Left renal pelvis (tissue), 4 donors: ENCODE measurements at regions not wholly inside any gene's neighbourhood (a gene's known extent, or its start where the extent isn't known, plus 50 kb on each side); places are given as distances from the start of the nearest gene placed in this dataset.

Source experiments
- DNase-seq, 4 donors: peaks; one replicate each; pipeline ENCODE4 v3.0.0-alpha.2; 2013; ENCODE audit warnings: low read depth in 4 of 4, low spot score in 3 of 4

DNA sequence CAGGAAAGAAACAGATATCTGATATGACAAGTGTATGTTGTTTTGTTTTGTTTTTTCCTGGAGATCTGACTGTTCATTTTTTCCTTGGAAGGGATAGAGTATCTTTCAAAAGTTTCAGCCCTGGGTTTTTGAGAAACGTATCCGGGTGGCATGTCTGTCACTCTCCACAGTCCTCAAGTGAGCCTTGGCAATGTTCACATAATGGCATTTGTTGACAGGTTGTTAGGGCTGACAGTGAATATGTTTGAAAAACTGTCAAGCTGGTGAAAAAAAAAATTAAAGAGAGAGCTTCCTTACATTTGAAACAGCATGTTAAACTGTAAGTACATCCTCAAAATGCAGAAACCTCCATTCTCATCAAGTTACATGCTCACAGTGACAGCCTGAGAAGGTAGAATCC, 113.0 kb upstream of the DYNLRB2 start:
- no peak for DNase-seq

DNA sequence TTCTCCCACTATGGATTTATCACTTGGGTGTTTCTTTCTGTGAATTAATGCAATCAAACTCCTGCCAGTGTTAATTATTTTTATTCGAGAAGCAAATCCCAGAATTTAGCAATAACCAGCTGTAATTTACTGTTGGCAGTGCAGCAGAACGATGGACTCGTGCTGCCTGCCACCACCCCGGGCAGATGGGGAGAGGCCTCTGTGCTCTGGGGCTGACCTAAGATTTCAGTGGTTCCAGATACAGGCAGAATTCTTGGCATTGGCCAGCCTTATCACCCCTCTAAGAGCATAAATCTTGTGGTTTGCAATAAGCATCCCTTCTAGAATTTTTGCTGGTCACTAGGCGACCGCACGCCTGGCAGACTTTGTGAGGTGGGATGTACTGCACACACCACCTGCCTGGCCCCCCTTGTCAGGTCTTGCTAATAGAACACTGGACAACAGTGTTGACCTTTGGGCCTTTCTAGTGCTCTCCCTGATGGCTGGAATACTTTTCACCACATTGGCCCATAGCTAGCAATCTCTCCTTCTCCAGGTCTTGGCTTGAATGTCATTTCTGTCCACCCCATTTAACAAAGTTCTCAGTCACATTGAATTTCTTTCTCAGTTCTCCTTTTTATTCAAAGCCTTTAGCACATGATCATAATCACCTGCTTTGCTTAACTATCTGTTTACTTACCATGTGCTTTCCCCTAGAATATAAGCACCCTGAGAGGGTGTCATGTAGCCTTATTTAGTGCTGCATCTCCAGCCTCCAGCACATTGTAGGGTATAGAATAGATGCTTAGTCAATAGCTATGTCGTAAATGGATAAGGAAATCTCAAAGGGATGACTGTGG, 122.1 kb upstream of the DYNLRB2 start:
- no peak for DNase-seq

DNA sequence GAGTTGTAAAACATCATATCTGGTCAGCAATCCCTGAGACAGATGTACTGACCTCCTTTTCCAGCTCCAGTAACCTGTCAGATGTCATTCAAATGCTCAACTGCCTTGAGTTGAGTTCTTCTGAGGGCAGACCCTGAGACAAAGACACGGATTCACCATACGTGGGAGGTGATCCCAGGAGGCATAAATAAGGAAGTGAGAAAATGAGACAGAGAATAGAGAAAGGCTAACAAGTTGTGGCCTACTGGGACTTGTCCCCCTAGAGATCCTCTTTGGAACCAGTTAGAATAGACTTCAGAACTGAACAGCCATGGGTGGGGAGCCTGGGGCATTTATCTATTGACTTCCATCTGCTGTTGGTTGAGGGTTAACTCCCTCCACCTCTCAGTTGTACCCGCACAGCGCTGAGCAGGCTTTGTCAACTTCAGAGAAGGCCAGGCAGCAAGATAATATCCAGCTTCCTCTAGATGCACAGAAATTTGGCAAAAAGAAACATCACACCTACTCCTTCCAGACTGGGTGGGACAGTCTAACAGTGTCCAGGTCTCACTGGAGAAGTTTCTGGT, 123.0 kb upstream of the DYNLRB2 start:
- no peak for DNase-seq

DNA sequence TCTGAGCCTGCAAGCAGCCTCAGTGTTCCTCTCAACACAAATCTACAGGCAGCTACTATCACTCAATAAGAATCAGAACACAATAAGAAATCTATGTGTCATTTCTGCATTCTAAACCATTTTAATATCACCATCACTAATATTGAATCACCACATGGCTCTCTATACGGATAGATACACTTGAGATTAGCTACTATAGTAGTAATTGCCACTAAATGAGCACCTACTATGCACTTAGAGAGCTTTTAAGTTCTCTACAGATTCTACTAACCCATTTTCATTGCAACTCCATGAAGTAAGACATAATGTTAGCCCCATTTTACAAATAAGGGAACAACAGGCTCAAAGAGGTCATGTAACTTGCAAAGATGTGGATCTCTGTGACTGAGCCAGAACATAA, 132.8 kb upstream of the DYNLRB2 start:
- DNase-seq: no peak

DNA sequence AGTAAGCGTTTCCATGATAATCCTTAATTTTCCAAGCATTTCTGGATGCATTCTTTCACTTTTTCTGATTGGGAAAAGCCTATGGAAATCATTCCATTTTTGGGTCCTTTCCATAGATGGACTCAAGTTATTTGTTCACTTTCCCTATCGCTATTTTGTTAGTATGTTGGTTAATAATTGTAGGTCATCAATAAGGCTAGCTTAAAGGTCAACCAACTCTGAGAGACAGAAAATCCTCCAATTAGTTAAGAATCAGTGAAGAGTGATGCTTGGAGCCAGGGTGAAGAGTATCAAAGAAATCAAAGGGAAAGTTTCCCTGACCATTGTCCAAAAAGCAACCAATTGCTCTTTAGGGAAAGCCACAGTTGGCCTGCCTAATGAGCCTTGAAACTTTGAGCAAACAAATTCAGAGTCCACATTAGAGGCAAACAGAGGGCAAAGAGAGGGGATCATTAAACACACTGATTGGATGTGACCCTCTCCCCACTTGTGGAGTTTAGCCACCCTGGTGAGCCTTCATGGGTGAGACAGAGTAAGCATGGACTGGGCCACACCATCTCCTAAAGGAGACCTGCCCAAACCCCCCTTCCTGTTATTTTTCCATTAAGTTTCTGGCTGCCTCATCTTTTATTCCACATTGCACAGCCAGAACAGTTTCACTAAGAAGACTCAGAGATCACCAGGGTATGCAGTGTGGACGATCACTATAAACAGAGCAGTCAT, 133.4 kb upstream of the DYNLRB2 start:
- peak in 3 of 4 donors; percentile 43 to 64 (median 45) for DNase-seq

DNA sequence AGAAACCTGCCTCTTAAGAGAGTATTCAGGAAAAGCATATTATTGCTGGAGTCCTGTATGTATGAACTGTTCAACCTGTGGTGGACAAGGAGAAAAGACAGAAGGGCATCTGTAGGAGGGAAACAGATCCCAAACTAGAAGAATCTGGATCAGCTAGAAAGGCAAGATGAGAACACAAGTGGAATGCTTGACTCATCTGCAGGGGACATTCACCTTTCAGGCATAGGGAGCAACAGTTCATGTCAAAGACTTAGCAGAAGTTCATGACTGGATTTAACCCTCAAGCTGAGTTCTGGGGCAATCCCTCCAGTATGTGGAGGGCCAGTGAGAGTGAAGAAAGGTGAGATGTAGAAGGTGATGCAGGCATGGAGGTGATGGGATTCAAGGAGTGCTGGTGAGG, 135.9 kb upstream of the DYNLRB2 start:
- DNase-seq: no peak

DNA sequence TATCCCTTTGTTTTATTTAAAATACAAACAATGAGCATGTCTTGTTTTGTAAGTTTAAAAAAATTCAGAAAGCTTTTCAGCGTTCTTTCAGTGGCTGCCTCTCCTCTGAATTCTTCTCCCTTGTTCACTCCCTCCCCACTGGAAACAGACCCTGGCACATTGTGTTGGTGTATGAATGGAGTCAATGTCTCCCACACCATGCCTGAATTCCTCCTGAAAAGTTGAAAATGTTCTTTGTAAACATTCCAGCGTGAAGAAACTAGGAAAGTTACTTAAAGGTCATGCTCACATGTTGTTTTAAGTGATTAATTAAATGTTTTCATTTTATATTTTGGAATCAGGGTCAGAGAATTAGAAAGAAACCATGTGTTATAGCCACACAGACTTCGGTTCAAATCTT, 136.9 kb upstream of the DYNLRB2 start:
- DNase-seq: no peak

DNA sequence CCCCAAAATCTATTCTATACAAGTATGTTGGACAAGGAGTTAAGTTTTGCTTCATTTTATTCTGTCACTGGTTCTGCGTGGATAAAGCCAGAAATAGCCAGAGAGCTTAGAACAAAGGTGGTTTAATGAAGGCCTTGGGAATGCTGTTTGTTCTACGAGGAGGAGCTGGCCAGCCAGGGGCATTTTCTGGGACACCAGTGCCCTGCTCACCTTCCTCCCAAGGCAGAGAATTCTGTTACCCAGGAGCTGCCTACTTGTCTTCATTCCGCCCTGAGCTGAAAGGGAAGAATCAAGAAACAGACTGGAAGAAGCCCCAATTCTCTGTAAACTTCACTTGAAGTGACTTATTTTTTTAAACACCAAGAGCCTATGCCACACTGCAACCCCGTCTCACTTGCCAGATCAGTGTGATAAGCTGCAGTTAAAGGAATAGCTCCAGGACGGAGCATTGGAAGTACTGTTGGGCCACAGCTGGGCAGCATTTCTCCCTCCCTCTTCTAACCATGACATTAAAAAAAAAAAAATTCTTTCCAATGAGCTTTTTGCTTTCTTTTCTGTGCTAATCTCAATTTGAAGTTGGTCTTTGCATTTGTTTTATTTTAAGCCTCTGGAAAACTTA, 149.8 kb upstream of the DYNLRB2 start:
- no peak for DNase-seq

DNA sequence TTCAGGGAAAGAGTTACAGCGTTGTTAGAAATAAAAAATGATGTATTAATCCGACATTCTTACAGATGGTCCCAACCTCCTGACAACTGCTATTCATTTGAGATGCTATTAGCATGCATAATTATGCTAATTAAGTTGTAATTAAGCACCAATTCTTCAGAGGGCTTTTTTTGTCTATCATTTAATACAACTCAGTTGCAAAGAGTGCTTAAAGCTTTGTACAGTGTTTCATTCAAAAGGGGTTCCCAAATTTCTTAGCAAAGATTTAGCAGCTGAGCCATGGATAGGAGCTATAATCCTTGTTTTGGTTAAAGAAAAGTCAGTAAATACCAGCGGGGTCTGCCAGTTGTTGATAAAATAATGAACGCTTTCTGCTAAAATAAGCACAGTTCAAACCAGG, 150.7 kb upstream of the DYNLRB2 start:
- no peak for DNase-seq

DNA sequence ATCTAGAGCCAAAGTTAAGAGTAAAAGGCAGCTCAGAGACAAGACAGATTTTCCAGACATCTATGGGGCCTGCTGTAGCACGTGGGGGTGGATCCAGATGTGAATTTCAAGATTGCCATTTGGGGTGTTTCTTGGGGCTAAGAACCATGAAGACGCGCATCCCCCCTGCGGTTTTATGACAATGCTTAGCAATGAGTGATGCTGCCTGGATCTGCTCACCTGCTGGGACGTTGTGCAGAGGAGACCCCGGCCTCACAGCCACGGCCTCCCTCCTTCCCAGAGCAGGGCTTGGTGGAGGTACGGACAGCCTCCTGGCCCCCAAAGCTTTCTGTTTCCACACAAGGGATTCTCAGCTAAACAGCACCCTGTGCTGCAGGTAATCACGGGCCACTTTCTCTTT, 151.5 kb upstream of the DYNLRB2 start:
- DNase-seq: no peak

DNA sequence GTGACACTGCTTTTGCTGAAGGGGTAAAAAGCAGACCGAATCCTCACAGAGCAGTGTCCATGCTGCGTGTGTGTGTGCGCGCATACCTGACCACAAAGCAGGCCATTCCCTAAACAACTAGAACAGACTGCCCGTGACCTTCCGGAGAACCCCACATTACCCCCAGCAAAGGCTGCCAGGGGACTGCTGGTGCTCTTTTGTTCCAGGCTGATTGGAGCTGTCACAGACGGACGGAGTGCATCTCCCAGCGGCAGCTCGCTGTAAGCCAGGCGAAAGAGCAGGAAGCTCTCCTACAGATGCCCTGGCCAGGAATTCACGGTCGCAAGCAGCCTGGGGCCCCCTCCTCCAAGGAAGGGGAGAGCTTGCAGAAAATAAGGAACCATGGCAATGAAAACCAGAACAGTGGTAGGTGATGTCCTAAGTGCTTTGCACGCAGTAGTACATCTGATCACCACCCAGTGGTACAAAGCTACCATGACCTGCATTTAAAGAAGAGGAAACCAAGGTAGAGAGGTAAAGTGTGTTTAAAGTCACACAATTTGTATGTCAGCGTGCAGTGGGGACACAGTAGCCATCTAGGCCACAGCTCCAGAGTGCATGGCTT, 153.4 kb upstream of the DYNLRB2 start:
- no peak for DNase-seq

DNA sequence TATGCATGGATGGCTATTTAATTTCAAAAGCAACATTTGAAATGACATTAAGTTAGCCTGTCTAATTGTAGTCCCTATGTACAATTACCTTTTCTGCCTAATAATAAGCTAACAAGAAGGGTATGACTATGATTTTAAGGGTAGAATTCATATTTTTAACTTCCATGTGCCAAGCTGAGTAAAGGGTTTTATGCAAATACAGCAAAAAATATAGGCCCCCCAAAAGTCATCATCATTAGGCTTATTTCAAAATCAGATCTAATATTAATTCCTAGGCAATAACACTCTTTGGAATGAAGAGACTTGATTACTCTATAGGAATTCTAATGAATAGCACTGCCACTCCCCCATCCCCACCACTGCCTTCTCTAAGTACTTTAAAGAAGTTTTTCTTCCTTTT, 155.9 kb upstream of the DYNLRB2 start:
- DNase-seq: no peak

DNA sequence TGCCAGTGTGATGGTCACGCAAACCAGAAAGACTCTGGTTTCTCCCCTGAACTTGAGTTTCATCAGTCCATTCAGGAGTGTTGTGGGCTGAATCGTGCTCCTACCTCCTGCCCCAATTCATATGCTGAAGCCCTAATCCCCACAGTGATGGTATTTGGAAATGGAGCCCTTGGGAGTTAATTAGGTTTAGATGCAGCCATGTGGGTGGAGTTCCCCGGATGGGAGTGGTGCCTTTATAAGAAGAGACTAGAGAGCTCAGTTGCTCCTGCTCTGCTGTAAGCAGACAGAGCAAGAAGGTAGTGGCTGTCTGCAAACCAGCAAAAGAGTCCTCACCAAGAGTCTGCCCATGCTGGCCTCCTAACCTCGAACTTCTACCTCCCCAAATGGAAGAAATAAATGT, 160.3 kb upstream of the DYNLRB2 start:
- no peak for DNase-seq

DNA sequence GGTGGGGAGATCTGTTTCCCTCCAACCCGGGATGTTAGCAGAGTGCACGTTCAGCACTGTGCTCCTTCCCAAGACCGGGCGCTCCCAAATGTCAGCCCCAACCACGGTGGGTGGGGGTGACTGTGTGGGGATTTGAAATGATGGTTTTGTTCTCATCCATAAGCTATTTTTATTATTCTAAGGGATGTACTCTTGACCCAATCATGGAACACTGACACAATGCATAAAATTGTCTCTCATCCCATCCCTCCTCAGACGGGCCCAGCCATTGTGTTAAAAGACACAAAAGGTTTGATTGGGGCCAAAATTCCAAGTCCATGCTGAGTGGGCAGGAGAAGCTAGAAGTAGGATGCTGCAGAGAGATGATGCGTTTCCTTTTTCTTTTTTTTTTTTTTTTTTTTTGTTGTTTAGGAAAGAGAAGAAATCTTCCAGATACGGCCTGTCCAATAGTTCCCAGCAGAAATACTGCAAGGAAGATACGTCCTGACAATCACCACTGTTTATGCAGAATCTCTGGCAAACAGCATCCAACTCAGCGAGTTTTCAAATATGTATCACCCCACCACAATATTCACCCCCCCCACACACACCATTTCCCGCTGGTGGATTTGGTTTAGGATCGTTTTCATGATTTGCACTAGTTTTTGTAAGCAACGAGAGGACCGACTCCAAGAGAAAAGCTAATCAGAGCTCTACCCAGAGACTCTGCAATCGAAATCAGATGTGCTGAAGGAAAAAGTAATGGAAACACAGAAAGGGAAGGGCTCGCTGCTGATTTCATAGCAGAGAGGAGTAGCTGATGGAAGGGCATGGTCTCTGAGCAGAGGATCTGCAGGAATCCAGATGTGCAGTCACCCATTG, 163.5 kb upstream of the DYNLRB2 start:
- DNase-seq: no peak

DNA sequence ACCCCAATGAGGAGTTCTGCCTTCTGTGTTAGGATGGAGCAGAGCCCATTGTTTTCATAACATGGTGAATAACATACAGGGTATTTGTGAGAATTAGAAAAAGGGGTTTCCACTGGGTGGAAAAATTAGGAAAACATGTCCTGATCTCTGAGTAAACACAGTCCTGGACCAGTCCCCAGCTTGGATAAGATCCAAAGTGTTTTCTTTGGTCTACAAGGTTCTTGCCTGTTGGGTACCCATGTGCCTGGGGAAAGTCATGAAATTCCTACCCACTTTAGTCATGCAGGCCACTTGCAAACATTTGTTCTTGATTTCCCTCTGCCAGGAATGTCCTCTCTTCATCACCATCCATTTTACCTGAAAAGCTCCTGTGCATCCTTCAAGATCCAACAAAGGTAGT, 164.8 kb upstream of the DYNLRB2 start:
- DNase-seq: no peak

DNA sequence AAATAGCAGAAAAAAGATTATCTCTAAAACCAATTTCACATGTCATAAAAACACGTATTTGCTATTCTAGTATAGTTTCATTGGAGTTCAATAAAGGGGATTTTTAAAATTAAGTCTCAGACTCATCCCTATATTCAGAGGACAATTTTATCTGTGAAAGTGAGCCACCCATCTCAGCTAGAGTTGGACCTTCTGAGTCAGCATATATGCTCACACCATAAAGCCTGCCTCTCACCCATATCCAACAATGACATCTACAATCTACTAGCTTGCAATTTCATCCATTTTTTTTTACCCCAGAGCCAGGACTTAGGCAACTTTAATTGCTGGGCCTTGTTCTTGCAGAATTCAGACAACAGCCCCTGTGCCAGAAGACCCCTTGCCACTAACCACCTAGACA, 165.3 kb upstream of the DYNLRB2 start:
- DNase-seq: no peak

DNA sequence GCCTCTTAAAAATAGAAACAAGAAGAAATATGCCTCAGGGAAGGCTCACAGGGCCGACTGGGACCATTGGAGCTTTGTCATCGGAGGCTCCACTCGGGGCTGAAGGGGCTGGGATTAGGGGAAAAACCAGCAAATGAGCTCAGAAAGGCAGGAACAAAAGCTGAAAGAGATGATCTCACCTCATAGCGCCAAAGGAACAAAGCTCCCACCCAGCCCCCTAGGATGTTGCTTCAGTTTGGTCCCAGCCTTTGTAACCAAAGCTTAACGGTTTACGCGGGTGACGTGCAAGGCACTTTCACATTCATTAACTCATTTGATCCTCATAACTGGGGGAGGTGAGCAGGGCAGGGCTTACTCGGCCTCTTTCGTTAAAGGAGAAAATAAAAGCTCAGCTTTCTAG, 168.5 kb upstream of the DYNLRB2 start:
- DNase-seq: no peak

DNA sequence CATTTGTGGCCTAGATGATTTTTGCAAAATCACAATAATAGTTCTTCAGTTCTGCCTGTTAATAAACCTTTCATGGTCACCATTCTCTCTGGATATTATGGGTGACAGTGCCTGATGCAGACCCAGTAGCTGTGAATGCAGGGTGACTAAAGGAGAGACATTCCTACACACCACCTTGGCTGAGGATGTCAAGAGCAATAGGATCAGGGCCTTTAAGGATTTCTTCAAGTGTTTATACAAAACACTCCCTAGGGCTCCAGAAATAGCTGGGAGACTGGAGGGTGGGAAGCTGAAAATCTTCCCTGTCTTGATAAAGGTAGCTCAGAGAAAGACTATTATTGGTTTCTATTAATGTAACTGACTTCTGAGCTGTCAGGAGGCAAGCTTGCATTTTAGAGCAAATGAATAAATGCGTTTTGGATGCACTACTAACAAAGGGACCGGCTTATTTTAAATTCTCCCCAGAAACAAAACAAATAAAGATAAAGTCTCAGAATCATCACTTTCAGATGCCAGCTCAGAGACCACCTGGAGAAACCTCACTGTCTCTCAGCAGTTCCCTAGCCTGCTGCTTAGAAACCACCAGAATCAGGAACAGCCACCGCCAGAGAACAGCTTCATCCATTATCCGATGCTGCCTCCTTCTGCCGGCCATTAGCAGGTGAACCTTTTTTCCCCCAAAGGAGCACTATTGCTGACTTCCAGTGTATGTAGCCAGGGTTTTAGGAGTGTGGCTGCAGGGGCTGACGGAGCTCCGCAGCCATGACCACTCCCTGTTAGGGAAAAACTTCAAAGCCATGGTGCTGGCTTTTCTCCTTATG, 171.4 kb upstream of the DYNLRB2 start:
- peak in 1 of 4 donors; percentile 29 for DNase-seq

DNA sequence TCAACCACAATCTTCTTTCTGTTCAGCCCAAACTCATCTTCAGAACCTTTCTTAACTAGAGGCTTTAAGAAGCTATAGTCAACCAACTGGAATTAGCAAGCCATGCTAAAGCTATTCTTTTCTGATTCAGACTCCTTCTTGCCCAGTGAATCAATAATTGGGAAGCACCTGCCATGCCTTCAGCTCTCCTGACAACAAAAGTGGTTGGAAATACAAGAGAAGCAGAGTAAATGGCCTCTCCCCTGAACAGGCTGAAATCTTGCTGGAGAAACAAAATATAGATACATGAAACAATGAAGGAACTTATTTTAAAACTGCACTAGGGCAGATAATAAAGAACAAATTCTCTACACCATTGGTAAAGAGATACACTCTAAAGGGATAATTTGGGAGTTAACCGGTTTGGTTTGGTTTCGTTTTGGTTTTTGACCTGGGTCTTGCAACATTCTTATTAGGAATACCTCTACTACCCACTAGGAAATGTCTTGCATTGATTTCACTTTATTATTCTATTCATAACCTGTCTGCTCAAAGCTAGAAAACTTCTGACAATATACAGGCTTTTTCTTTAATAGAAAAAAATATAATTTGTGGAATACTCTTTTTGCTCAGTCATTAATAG, 173.6 kb upstream of the DYNLRB2 start:
- no peak for DNase-seq
